ENCODE measurements at regions not wholly inside any gene's neighbourhood (a gene's known extent, or its start where the extent isn't known, plus 50 kb on each side); places are given as distances from the start of the nearest gene placed in this dataset.

DNA sequence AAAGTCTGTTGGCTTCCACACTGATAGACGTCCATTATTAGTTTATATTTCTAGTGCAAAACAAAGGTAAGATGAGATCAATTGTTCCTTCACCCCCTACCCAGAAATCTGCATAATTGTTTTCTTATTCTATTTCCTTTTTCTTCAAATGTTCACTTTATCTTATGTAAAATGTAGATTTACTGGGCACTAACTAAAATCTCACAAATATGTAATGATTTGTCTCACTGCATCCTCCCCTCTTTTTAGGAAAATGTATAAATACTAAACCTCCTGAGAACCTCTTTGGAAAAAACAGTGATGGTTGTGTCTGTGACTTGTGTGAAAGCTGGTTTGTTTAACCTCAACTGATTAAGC lies 1377.2 kb upstream of the MIR17HG start:
- TF ChIP-seq CTCF (IDR thresholded peaks at IDR 0.05; ENCODE audit: poor library complexity): no peak
- no peak for TF ChIP-seq EZH2phosphoT487 (IDR thresholded peaks at IDR 0.05; ENCODE audit: low read depth, severe bottlenecking, unreplicated experiment)
